Fibroblast of lung (primary cell): ENCODE measurements at regions not wholly inside any gene's neighbourhood (a gene's known extent, or its start where the extent isn't known, plus 50 kb on each side); places are given as distances from the start of the nearest gene placed in this dataset.

Experiments
- DNase-seq, 2 donors: peaks; one replicate each; pipeline versions ENCODE4 v3.0.0 to v3.0.0-alpha.2; 2010; ENCODE audit warnings: low read depth in 2 of 2
- H2AFZ ChIP-seq: 2 replicates; pipeline ENCODE4 v1.5.1; 2012; ENCODE audit warnings: low read length, control low read depth, inconsistent platforms
- H3K27ac ChIP-seq: 2 replicates; pipeline ENCODE4 v1.5.1; 2011; ENCODE audit warnings: low read length, control low read depth; ENCODE audit not compliant: insufficient read depth
- H3K27me3 ChIP-seq: 2 replicates; pipeline ENCODE4 v1.5.1; 2011; ENCODE audit warnings: mild to moderate bottlenecking, low read length; ENCODE audit not compliant: control insufficient read depth, insufficient read depth
- H3K36me3 ChIP-seq: 2 replicates; pipeline ENCODE4 v1.5.1; 2011; ENCODE audit warnings: low read length; ENCODE audit not compliant: control insufficient read depth, insufficient read depth
- H3K4me1 ChIP-seq: 2 replicates; pipeline ENCODE4 v1.5.1; 2011; ENCODE audit warnings: low read length; ENCODE audit not compliant: control insufficient read depth, insufficient read depth; ENCODE audit errors: extremely low read depth
- H3K4me2 ChIP-seq: 2 replicates; pipeline ENCODE4 v1.5.1; 2011; ENCODE audit warnings: low read length, control low read depth; ENCODE audit not compliant: insufficient read depth; ENCODE audit errors: extremely low read depth
- H3K4me3 ChIP-seq, 4 experiments: fragments of 200-600 bp in 1 of 4; sonication (generic) in 1 of 4; replicated peaks in 1 of 4; 2 replicates each; pipeline ENCODE4 v1.5.1; 2011 to 2016; ENCODE audit warnings: low read length in 4 of 4, low read depth in 3 of 4, mild to moderate bottlenecking in 3 of 4, control low read depth in 2 of 4, inconsistent platforms in 1 of 4, mixed read lengths in 1 of 4; ENCODE audit not compliant: insufficient read depth in 1 of 4; ENCODE audit errors: control extremely low read depth in 1 of 4
- H3K79me2 ChIP-seq: 2 replicates; pipeline ENCODE4 v1.5.1; 2012; ENCODE audit warnings: mild to moderate bottlenecking, low read length, inconsistent platforms; ENCODE audit not compliant: control insufficient read depth, insufficient read depth
- H3K9ac ChIP-seq: 2 replicates; pipeline ENCODE4 v1.5.1; 2011; ENCODE audit warnings: mild to moderate bottlenecking, low read length, control low read depth; ENCODE audit not compliant: insufficient read depth
- H3K9me3 ChIP-seq: 2 replicates; pipeline ENCODE4 v1.5.1; 2012; ENCODE audit warnings: low read depth, low read length; ENCODE audit not compliant: control insufficient read depth, insufficient read depth
- H4K20me1 ChIP-seq: 2 replicates; pipeline ENCODE4 v1.5.1; 2011; ENCODE audit warnings: low read length; ENCODE audit not compliant: control insufficient read depth, insufficient read depth; ENCODE audit errors: extremely low read depth
- CTCF ChIP-seq, 2 donors: IDR thresholded peaks in 1 of 2; conservative IDR thresholded peaks in 1 of 2; 1 replicate in 1 of 2; 2 replicates in 1 of 2; pipeline ENCODE4 v1.5.1; 2011 to 2012; ENCODE audit warnings: low read length in 2 of 2, control low read depth in 1 of 2, inconsistent platforms in 1 of 2, low read depth in 1 of 2, mild to moderate bottlenecking in 1 of 2
- EZH2 ChIP-seq: IDR thresholded peaks from 2 replicates; pipeline ENCODE4 v1.5.1; 2012; ENCODE audit warnings: low read length, control low read depth, mild to moderate bottlenecking; ENCODE audit errors: missing control alignments

- peak in 1 of 2 donors; percentile 6 for DNase-seq
- TF ChIP-seq CTCF (conservative IDR thresholded peaks at IDR 0.05 in 1 of 2, IDR thresholded peaks at IDR 0.05 in 1 of 2; ENCODE audit: low read depth in 1 of 2, low read length in 2 of 2) (no peak), EZH2 (no peak)
- no peaks in the 10 kb centered on the region for H3K27me3 ChIP-seq
- H2AFZ ChIP-seq: no peak overlapping the region
- no peaks in the 10 kb centered on the region for H4K20me1 ChIP-seq
- no peaks in the 10 kb centered on the region for H3K9me3 ChIP-seq
- no peaks in the 10 kb centered on the region for H3K4me1 ChIP-seq
- H3K9ac ChIP-seq: no peak overlapping the region
- H3K27ac ChIP-seq: no peak overlapping the region
- no peaks in the 10 kb centered on the region for H3K36me3 ChIP-seq
- H3K4me2 ChIP-seq: no peak overlapping the region
- H3K79me2 ChIP-seq: no peaks in the 10 kb centered on the region
- no peak overlapping the region for H3K4me3 ChIP-seq
Measured at GRCh38 chr14:80419769-80420168, 208.5 kb upstream of the DIO2 start.

GRCh38 chr14:80419345-80419744 lies 208.0 kb upstream of the DIO2 start:
- TF ChIP-seq CTCF (conservative IDR thresholded peaks at IDR 0.05 in 1 of 2, IDR thresholded peaks at IDR 0.05 in 1 of 2; ENCODE audit: low read depth in 1 of 2, low read length in 2 of 2) (no peak), EZH2 (no peak)
- Histone ChIP-seq H3K4me1 (no peaks in the 10 kb centered on the region), H3K9ac (no peak overlapping the region), H3K79me2 (no peaks in the 10 kb centered on the region), H3K27me3 (no peaks in the 10 kb centered on the region), H3K4me2 (no peak overlapping the region), H3K4me3 (no peak overlapping the region), H3K27ac (no peak overlapping the region), H3K36me3 (no peaks in the 10 kb centered on the region), H3K9me3 (no peaks in the 10 kb centered on the region), H2AFZ (no peak overlapping the region), H4K20me1 (no peaks in the 10 kb centered on the region)
- DNase-seq: peak in 1 of 2 donors; percentile 65

GRCh38 chr14:80415636-80416035 lies 204.3 kb upstream of the DIO2 start:
- no peak for TF ChIP-seq EZH2
- TF ChIP-seq CTCF (conservative IDR thresholded peaks at IDR 0.05 in 1 of 2, IDR thresholded peaks at IDR 0.05 in 1 of 2; ENCODE audit: low read depth in 1 of 2, low read length in 2 of 2): no peak
- H3K9ac ChIP-seq: no peak overlapping the region
- H3K4me2 ChIP-seq: no peak overlapping the region
- H3K4me3 ChIP-seq: no peak overlapping the region
- H3K27me3 ChIP-seq: no peaks in the 10 kb centered on the region
- H3K36me3 ChIP-seq: no peaks in the 10 kb centered on the region
- no peaks in the 10 kb centered on the region for H4K20me1 ChIP-seq
- no peaks in the 10 kb centered on the region for H3K9me3 ChIP-seq
- no peak overlapping the region for H3K27ac ChIP-seq
- no peaks in the 10 kb centered on the region for H3K79me2 ChIP-seq
- H2AFZ ChIP-seq: no peak overlapping the region
- no peaks in the 10 kb centered on the region for H3K4me1 ChIP-seq
- DNase-seq: no peak
